Prostate gland (tissue), 2 donors: ENCODE measurements at regions not wholly inside any gene's neighbourhood (a gene's known extent, or its start where the extent isn't known, plus 50 kb on each side); places are given as distances from the start of the nearest gene placed in this dataset.

Experiments
- DNase-seq: peaks from one replicate; pipeline ENCODE4 v3.0.0-alpha.2; 2019; ENCODE audit warnings: low spot score
- H3K27ac ChIP-seq, 2 donors: fragments of 200-600 bp; sonication (generic); 2 replicates each; pipeline ENCODE4 v1.5.1; 2017 to 2019
- H3K27me3 ChIP-seq: fragments of 200-600 bp; sonication (generic); replicated peaks from 2 replicates; pipeline ENCODE4 v1.5.1; 2019; ENCODE audit not compliant: insufficient read depth
- H3K36me3 ChIP-seq, 2 donors: fragments of 200-600 bp; sonication (generic); 1 replicate in 1 of 2; 2 replicates in 1 of 2; pipeline versions ENCODE4 v1.5.1 to v1.8.1; 2017 to 2019
- H3K4me1 ChIP-seq: fragments of 200-600 bp; sonication (generic); replicated peaks from 2 replicates; pipeline ENCODE4 v1.5.1; 2019
- H3K4me3 ChIP-seq, 2 donors: fragments of 200-600 bp; sonication (generic); 2 replicates each; pipeline ENCODE4 v1.5.1; 2017 to 2019
- H3K9me3 ChIP-seq: fragments of 200-600 bp; sonication (generic); 2 replicates; pipeline ENCODE4 v1.5.1; 2017
- POLR2A ChIP-seq: fragments of 450-650 bp; IDR thresholded peaks from one replicate; pipeline ENCODE4 v1.6.1; 2016; ENCODE audit warnings: antibody characterized with exemption, mild to moderate bottlenecking
- POLR2AphosphoS5 ChIP-seq: sonication (generic); formaldehyde crosslinking; IDR thresholded peaks from one replicate; pipeline ENCODE4 v1.6.1; 2017; ENCODE audit warnings: antibody characterized with exemption
- WGBS: methylation state at CpG from one replicate; pipeline ENCODE4 v1.1.5; 2018; 5-methylcytosine and 5-hydroxymethylcytosine counted together
- intact Hi-C: fragments of 100-400 bp; cut with DNase I; formaldehyde crosslinking; loops from one replicate; pipeline ENCODE4 v1.14.2; 2022
- TF ChIP-seq, protein P1 (sequence below), 4 experiments: fragments of 200-600 bp in 2 of 4; fragments of 450-650 bp in 2 of 4; sonication (generic) in 2 of 4; IDR thresholded peaks; 1 replicate in 3 of 4; 2 replicates in 1 of 4; pipeline ENCODE4 v1.5.1; 2016 to 2019; ENCODE audit warnings: antibody characterized with exemption in 4 of 4, mild to moderate bottlenecking in 2 of 4, moderate library complexity in 2 of 4

DNA sequence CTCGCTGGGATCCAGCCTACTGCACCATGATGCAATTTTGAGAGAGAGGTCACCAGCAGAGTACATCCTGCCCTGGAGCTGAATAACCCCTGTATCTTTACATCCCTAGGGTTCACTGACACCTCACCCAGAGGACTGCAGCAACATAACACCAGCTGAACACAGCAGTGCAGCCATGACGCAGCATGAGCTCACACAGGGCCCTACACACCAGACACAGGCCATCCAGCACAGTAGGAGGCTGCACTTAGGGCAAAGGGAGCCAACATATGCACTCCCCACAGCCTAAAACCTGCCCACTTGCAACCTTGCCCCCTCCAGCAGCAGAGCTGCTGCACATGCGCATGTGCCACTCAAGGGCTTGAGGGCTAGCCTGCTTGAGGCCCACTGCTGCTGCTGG is 157.3 kb upstream of the SMARCA2 start:
- no peaks in the 10 kb centered on the region for H3K27me3 ChIP-seq
- WGBS, result 75% methylated on average over 3 of the region's 3 CpGs
- H3K4me3 ChIP-seq, result no peak overlapping the region
- no peak for DNase-seq
- intact Hi-C loops, result no loop called here
- no peaks in the 10 kb centered on the region for H3K36me3 ChIP-seq
- no peak overlapping the region for H3K27ac ChIP-seq
- TF ChIP-seq POLR2AphosphoS5 (no peak), POLR2A (no peak)
- TF ChIP-seq, protein P1, sequence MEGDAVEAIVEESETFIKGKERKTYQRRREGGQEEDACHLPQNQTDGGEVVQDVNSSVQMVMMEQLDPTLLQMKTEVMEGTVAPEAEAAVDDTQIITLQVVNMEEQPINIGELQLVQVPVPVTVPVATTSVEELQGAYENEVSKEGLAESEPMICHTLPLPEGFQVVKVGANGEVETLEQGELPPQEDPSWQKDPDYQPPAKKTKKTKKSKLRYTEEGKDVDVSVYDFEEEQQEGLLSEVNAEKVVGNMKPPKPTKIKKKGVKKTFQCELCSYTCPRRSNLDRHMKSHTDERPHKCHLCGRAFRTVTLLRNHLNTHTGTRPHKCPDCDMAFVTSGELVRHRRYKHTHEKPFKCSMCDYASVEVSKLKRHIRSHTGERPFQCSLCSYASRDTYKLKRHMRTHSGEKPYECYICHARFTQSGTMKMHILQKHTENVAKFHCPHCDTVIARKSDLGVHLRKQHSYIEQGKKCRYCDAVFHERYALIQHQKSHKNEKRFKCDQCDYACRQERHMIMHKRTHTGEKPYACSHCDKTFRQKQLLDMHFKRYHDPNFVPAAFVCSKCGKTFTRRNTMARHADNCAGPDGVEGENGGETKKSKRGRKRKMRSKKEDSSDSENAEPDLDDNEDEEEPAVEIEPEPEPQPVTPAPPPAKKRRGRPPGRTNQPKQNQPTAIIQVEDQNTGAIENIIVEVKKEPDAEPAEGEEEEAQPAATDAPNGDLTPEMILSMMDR (IDR thresholded peaks at IDR 0.05), result no peak
- no peaks in the 10 kb centered on the region for H3K4me1 ChIP-seq
- no peaks in the 10 kb centered on the region for H3K9me3 ChIP-seq

DNA sequence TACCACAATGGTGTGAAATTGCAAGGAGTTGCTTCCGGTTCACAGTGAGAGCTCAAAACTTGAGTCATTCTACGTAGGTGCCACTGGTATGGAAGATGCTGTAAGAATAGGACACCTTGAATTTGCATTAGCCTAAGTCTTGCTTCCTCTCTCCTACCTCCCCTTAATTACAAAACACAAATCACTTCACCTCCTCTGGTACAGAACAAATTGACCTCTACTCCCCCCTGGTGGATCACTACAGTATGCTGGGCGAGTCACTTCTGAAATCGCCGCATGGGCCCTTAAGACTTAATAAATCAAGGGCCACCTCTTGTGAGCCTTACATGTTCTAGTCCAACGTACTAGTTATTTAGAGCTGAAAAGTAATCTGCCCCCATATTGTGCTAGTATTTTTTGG is 145.3 kb upstream of the SMARCA2 start:
- Histone ChIP-seq H3K27me3 (no peaks in the 10 kb centered on the region), H3K4me3 (no peak overlapping the region), H3K27ac (no peak overlapping the region), H3K9me3 (no peaks in the 10 kb centered on the region), H3K4me1 (no peaks in the 10 kb centered on the region), H3K36me3 (no peaks in the 10 kb centered on the region)
- intact Hi-C loops, result no loop called here
- TF ChIP-seq, protein P1 (IDR thresholded peaks at IDR 0.05), result peak in 3 of 4 experiments; percentile 24 to 31 (median 26)
- TF ChIP-seq POLR2A, result no peak
- DNase-seq, result peak; percentile 8
- WGBS, result 65% methylated on average over 6 of the region's 6 CpGs

DNA sequence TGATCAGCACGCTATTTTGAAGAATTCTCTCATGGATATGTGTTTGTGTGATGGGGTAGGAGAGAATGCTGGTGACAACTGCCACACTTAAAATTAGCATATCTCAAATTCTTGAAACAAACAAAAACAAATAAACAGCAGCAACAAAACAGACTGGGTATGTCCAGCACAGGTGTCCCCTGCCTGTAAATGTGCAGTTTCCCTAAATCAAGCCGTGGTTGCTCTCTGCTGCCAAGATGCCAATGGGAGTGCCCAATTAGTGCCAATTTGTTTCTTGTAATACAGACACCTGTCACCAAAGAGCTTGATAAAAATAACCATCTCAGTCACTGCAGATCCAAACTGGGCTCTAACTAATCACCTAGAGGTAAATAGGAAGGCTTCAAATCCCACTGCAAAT is 144.2 kb upstream of the SMARCA2 start:
- 63% methylated on average over 2 of the region's 2 CpGs for WGBS
- intact Hi-C loops, result no loop called here

DNA sequence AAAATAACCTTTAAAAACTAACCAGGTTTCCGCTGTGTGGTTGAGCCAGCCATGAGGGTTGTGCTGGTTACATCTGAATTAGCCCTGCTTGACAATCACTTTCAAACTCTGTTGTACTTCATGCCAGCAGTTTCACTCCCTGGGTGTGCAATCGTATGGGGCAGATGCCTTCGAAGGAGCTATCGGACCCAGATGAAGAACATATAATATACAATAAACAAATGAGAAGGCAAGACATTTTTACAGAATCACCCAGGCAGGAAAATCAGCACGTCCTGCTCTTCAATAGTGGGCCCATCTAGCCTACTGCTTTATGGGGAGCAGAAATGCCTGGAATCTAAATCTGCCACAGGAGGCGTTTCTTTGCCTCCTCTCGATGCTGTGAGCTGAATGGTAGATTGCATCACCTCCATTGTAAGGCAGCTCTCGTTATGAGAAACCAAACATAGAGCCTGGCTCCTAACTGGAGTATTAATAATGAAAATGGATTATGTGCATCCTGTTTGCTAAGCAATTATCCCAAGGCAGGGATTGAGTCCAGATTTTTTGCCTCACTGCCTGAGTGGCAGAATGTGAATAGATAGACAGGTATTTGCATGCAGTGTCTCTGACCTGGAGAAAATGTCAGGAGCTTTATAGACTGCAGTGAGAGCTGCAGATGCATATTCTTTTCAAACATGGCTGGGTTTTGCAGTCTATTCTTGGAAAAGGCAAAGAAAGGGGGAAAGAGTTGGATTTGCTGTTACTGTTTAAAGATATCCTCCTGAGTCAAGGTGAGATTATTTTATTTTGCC is 143.3 kb upstream of the SMARCA2 start:
- Histone ChIP-seq H3K9me3 (no peaks in the 10 kb centered on the region), H3K4me1 (no peaks in the 10 kb centered on the region), H3K27ac (no peak overlapping the region), H3K36me3 (no peaks in the 10 kb centered on the region), H3K4me3 (no peak overlapping the region), H3K27me3 (no peaks in the 10 kb centered on the region)
- intact Hi-C loops, result no loop called here
- WGBS, result 31% methylated on average over 8 of the region's 8 CpGs
- no peak for TF ChIP-seq POLR2AphosphoS5
- TF ChIP-seq, protein P1 (IDR thresholded peaks at IDR 0.05), result no peak
- no peak for TF ChIP-seq POLR2A
- no peak for DNase-seq

More for the DNA sequence above, 144.2 kb upstream of the SMARCA2 start:
- TF ChIP-seq, protein P1 (IDR thresholded peaks at IDR 0.05), result no peak
- no peak for TF ChIP-seq POLR2A
- no peak for TF ChIP-seq POLR2AphosphoS5
- Histone ChIP-seq H3K27me3 (no peaks in the 10 kb centered on the region), H3K27ac (no peak overlapping the region), H3K9me3 (no peaks in the 10 kb centered on the region), H3K4me1 (no peaks in the 10 kb centered on the region), H3K36me3 (no peaks in the 10 kb centered on the region), H3K4me3 (no peak overlapping the region)
- no peak for DNase-seq

DNA sequence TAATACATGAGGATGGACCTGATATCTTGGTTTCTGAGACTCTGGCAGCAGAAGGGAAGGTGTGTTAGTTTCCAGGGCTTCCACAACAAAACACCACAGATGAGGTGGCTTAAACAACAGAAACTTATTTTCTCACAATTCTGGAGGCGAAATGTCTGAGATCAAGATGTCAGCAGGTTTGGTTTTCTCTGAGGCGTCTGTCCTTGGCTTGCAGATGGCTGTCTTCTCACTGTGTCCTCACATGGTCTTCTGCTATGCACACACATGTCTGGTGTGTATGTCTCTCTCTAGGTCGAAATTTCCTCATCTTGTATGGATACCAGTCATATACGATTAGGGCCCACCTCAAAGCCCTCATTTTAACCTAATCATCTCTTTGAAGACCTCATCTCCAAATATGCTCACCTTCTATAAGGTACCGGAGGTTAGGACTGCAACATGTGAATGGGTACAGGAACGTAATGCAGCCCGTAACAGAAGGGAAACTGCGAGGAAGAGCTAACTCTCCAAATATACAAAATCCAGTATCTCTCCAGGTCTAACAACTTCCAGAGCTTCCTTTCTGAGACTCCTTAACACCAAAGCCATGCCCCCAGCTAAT is 139.8 kb upstream of the SMARCA2 start:
- intact Hi-C loops, result no loop called here
- DNase-seq, result no peak
- Histone ChIP-seq H3K4me3 (no peak overlapping the region), H3K27ac (no peak overlapping the region), H3K4me1 (no peaks in the 10 kb centered on the region), H3K27me3 (no peaks in the 10 kb centered on the region), H3K9me3 (no peaks in the 10 kb centered on the region), H3K36me3 (no peaks in the 10 kb centered on the region)
- TF ChIP-seq, protein P1 (IDR thresholded peaks at IDR 0.05), result no peak
- TF ChIP-seq POLR2AphosphoS5 (no peak), POLR2A (no peak)
- 92% methylated on average over 8 of the region's 8 CpGs for WGBS
